ENCODE measurements at regions not wholly inside any gene's neighbourhood (a gene's known extent, or its start where the extent isn't known, plus 50 kb on each side); places are given as distances from the start of the nearest gene placed in this dataset.

DNA sequence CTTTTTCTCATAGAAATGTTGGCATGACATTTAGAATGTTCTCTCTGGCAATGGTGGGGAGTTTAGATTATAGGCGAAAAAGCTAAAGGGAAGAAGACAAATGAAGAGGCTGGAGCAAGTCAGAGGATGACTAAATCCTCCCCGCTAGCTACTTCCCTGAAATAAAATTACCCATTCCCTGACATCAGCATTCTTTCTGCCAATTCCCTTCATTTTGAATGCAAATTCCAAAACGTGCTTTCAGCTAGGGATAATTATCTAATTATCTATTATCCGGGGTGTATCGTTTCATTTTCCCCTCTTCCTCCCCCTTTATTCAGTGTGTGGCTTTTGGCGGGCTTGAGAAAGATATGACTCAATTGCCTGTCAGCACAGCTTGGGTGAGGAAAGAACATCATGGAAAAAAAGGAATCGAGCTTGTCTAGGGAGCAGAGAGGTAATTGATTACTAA is 672.3 kb downstream of the TNS3 start:
- TF ChIP-seq, protein P1, sequence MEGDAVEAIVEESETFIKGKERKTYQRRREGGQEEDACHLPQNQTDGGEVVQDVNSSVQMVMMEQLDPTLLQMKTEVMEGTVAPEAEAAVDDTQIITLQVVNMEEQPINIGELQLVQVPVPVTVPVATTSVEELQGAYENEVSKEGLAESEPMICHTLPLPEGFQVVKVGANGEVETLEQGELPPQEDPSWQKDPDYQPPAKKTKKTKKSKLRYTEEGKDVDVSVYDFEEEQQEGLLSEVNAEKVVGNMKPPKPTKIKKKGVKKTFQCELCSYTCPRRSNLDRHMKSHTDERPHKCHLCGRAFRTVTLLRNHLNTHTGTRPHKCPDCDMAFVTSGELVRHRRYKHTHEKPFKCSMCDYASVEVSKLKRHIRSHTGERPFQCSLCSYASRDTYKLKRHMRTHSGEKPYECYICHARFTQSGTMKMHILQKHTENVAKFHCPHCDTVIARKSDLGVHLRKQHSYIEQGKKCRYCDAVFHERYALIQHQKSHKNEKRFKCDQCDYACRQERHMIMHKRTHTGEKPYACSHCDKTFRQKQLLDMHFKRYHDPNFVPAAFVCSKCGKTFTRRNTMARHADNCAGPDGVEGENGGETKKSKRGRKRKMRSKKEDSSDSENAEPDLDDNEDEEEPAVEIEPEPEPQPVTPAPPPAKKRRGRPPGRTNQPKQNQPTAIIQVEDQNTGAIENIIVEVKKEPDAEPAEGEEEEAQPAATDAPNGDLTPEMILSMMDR (IDR thresholded peaks at IDR 0.05; ENCODE audit: insufficient read depth, low read depth, low read length) = no peak
- no peak for TF ChIP-seq EZH2 (IDR thresholded peaks at IDR 0.05; ENCODE audit: insufficient read depth, low read length)
